B cell (primary cell): ENCODE measurements at regions not wholly inside any gene's neighbourhood (a gene's known extent, or its start where the extent isn't known, plus 50 kb on each side); places are given as distances from the start of the nearest gene placed in this dataset.

ENCODE experiments used
- ATAC-seq: fragments of 200-7000 bp; cut with Tn5 transposase; one replicate; pipeline ENCODE4 v1.10.0; 2021; ENCODE audit warnings: low read depth, mild to moderate bottlenecking, moderate number of reproducible peaks, moderate library complexity
- CTCF ChIA-PET: fragments of 350-600 bp; sonication (Branson Sonifier 250); formaldehyde crosslinking; loops from one replicate; lab custom pipeline; 2021; ENCODE audit warnings: antibody characterized with exemption, inconsistent platforms; lab: Charles Lee
- POLR2A ChIA-PET: fragments of 350-600 bp; sonication (Branson Sonifier 250); formaldehyde crosslinking; loops from one replicate; lab custom pipeline; 2021; ENCODE audit warnings: antibody characterized with exemption; lab: Charles Lee
- DNase-seq: peaks from one replicate; pipeline ENCODE4 v3.0.0; 2013
- H2AFZ ChIP-seq: 2 replicates; pipeline ENCODE4 v1.6.1; 2012; ENCODE audit warnings: mild to moderate bottlenecking, low read depth, low read length; ENCODE audit not compliant: insufficient read depth, poor library complexity, severe bottlenecking
- H3K27ac ChIP-seq, 2 donors: 1 replicate in 1 of 2; 2 replicates in 1 of 2; pipeline ENCODE4 v1.5.1; 2012 to 2013; ENCODE audit warnings: low read length in 2 of 2, mild to moderate bottlenecking in 2 of 2, moderate library complexity in 1 of 2
- H3K27me3 ChIP-seq, 4 experiments: fragments of 200-600 bp in 1 of 4; sonication (generic) in 1 of 4; replicated peaks in 1 of 4; 1 replicate in 2 of 4; 2 replicates in 2 of 4; pipeline versions ENCODE4 v1.6.1 to v1.7.0; 2013 to 2016; ENCODE audit warnings: low read length in 3 of 4, mild to moderate bottlenecking in 2 of 4, mixed read lengths in 1 of 4, moderate library complexity in 1 of 4; ENCODE audit not compliant: insufficient read depth in 4 of 4, control insufficient read depth in 3 of 4; ENCODE audit errors: control extremely low read depth in 1 of 4
- H3K36me3 ChIP-seq, 2 experiments: replicated peaks in 1 of 2; 1 replicate in 1 of 2; 2 replicates in 1 of 2; pipeline versions ENCODE4 v1.6.1 to v1.7.1; 2013; ENCODE audit warnings: low read length in 1 of 2; ENCODE audit not compliant: insufficient read depth in 2 of 2, control insufficient read depth in 1 of 2; ENCODE audit errors: control extremely low read depth in 1 of 2, extremely low read depth in 1 of 2
- H3K4me1 ChIP-seq, 2 donors: fragments of 200-600 bp in 1 of 2; sonication (generic) in 1 of 2; 1 replicate in 1 of 2; 2 replicates in 1 of 2; pipeline versions ENCODE4 v1.5.1 to v1.6.1; 2013 to 2017; ENCODE audit warnings: low read length in 2 of 2; ENCODE audit not compliant: control insufficient read depth in 2 of 2, insufficient read depth in 2 of 2
- H3K4me2 ChIP-seq: replicated peaks from 2 replicates; pipeline ENCODE3; 2012; ENCODE audit warnings: mild to moderate bottlenecking, low read depth, low read length; ENCODE audit not compliant: poor library complexity, severe bottlenecking
- H3K4me3 ChIP-seq, 5 experiments: fragments of 200-600 bp in 1 of 5; sonication (generic) in 1 of 5; 1 replicate in 3 of 5; 2 replicates in 2 of 5; pipeline versions ENCODE4 v1.5.1 to v1.7.0; 2011 to 2016; ENCODE audit warnings: low read length in 4 of 5, mild to moderate bottlenecking in 4 of 5, low read depth in 2 of 5, control low read depth in 1 of 5, moderate library complexity in 1 of 5; ENCODE audit not compliant: insufficient read depth in 1 of 5; ENCODE audit errors: control extremely low read depth in 1 of 5, extremely low read depth in 1 of 5
- H3K79me2 ChIP-seq: fragments of 200-600 bp; sonication (generic); one replicate; pipeline ENCODE4 v1.6.0; 2016; ENCODE audit warnings: low read length; ENCODE audit not compliant: control insufficient read depth, insufficient read depth
- H3K9ac ChIP-seq: fragments of 200-600 bp; sonication (generic); 2 replicates; pipeline ENCODE4 v1.6.1; 2017; ENCODE audit warnings: mild to moderate bottlenecking, low read length, moderate library complexity
- H3K9me3 ChIP-seq, 3 donors: one replicate each; pipeline versions ENCODE4 v1.6.1 to v1.7.1; 2013; ENCODE audit warnings: low read length in 2 of 3; ENCODE audit not compliant: control insufficient read depth in 2 of 3, insufficient read depth in 1 of 3; ENCODE audit errors: control extremely low read depth in 1 of 3
- H4K20me1 ChIP-seq: 2 replicates; pipeline ENCODE4 v1.6.0; 2012; ENCODE audit warnings: mild to moderate bottlenecking, low read length; ENCODE audit not compliant: insufficient read depth, control insufficient read depth, poor library complexity, severe bottlenecking
- H3K27ac Mint-ChIP-seq: one replicate; pipeline ENCODE4 v1.8.0; 2021; ENCODE audit warnings: mixed read lengths
- H3K27me3 Mint-ChIP-seq: one replicate; pipeline ENCODE4 v1.8.0; 2021; ENCODE audit warnings: mixed read lengths
- H3K4me1 Mint-ChIP-seq: one replicate; pipeline ENCODE4 v1.8.0; 2021; ENCODE audit warnings: mixed read lengths
- H3K4me3 Mint-ChIP-seq: one replicate; pipeline ENCODE4 v1.8.0; 2021; ENCODE audit warnings: mixed read lengths
- H3K9me3 Mint-ChIP-seq: one replicate; pipeline ENCODE4 v1.8.0; 2022; ENCODE audit warnings: mixed read lengths; ENCODE audit not compliant: insufficient read depth
- CTCF ChIP-seq: fragments of 200-600 bp; IDR thresholded peaks from one replicate; pipeline ENCODE4 v1.8.0; 2022; ENCODE audit warnings: antibody characterized with exemption, mild to moderate bottlenecking
- EZH2 ChIP-seq: IDR thresholded peaks from 2 replicates; pipeline ENCODE4 v1.6.1; 2012; ENCODE audit warnings: borderline replicate concordance, low read depth, mild to moderate bottlenecking, moderate library complexity, low read length; ENCODE audit not compliant: insufficient read depth, poor library complexity, severe bottlenecking
- WGBS: methylation state at CpG from one replicate; pipeline ENCODE4 v1.1.5; 2013; ENCODE audit warnings: missing lambda C conversion rate; ENCODE audit not compliant: insufficient coverage; 5-methylcytosine and 5-hydroxymethylcytosine counted together
- intact Hi-C: fragments of 100-400 bp; cut with micrococcal nuclease; formaldehyde crosslinking; loops from one replicate; pipeline ENCODE4 v1.10.0; 2022

DNA sequence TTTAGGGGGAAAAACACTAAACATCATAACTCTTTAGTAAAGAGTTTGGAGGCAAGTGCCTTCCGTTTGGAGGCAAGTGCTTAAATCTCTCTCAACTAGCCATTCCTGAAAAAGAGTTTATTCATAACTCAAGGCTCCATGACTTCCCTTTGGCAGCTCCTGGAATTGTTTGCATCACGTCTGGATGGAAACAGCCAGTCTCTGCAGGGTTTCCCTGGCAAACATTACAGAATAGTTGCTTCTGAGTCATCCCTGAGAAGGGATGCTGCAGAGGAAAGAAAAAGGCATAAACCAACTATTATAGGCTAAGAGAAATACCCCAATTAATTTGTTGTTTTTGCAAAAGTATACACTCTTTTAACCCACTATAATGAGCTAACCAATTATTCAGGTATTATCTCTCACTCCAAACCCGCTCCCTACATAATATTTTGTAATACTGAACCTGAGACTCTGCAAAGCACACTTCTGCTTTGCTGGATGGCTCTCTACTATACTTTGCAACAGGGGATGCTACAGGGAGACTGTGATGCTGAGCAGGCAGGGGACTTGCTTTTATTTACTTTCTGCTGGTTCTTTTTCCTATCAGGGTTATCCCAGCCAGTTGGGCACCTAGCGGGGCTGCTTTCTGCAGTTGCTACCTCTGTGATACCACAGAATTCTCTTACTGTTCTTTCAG, 497.7 kb downstream of the FUT8 start:
- Mint-ChIP-seq H3K27ac (no peak overlapping the region), H3K4me3 (no peak overlapping the region), H3K9me3 (no peaks in the 10 kb centered on the region), H3K4me1 (peaks cover 9% of the 10 kb centered on the region), H3K27me3 (peaks cover 12% of the 10 kb centered on the region)
- 100% methylated on average over 2 of the region's 4 CpGs for WGBS
- ChIA-PET CTCF (no interaction called here), POLR2A (no interaction called here)
- no peaks in the 10 kb centered on the region for H3K27me3 ChIP-seq
- H3K9ac ChIP-seq = no peak overlapping the region
- H3K27ac ChIP-seq = no peak overlapping the region
- no peak overlapping the region for H3K4me3 ChIP-seq
- no peaks in the 10 kb centered on the region for H3K36me3 ChIP-seq
- peaks cover 6 to 7% of the 10 kb centered on the region in 2 donors for H3K4me1 ChIP-seq
- H3K4me2 ChIP-seq = no peak overlapping the region
- no peak for ATAC-seq
- no peaks in the 10 kb centered on the region for H3K79me2 ChIP-seq
- DNase-seq = no peak
- no peaks in the 10 kb centered on the region for H4K20me1 ChIP-seq
- H3K9me3 ChIP-seq = no peaks in the 10 kb centered on the region
- intact Hi-C loops = no loop called here
- no peak for TF ChIP-seq CTCF
- no peak for TF ChIP-seq EZH2
- no peak overlapping the region for H2AFZ ChIP-seq

DNA sequence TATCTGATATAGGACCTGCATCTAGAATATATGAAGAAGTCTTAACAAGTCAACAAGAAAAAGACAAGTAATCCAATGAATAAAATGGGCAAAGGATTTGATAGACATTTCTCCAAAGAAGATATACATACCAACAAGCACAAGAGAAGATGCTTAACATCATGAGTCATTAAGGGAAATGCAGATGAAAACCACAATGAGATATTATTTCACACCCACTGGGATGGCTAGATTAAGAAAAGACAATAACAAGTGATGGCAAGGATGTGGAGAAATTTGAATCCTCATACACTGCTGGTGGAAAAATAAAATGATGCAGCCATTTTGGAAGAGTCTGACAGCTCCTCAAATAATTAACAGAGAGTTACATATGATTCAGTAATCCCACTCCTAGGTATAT, 502.6 kb downstream of the FUT8 start:
- intact Hi-C loops = no loop called here
- no peak for TF ChIP-seq CTCF
- no peak for TF ChIP-seq EZH2
- ATAC-seq (no peak), DNase-seq (no peak)
- Mint-ChIP-seq H3K9me3 (no peaks in the 10 kb centered on the region), H3K4me3 (no peak overlapping the region), H3K27ac (no peak overlapping the region), H3K27me3 (peaks cover 8% of the 10 kb centered on the region), H3K4me1 (no peaks in the 10 kb centered on the region)
- Histone ChIP-seq H3K9me3 (no peaks in the 10 kb centered on the region), H3K4me1 (no peaks in the 10 kb centered on the region), H3K36me3 (no peaks in the 10 kb centered on the region), H2AFZ (no peak overlapping the region), H3K4me2 (no peak overlapping the region), H3K79me2 (no peaks in the 10 kb centered on the region), H3K27ac (no peak overlapping the region), H3K9ac (no peak overlapping the region), H3K4me3 (no peak overlapping the region), H4K20me1 (no peaks in the 10 kb centered on the region), H3K27me3 (no peaks in the 10 kb centered on the region)
- ChIA-PET POLR2A (no interaction called here), CTCF (no interaction called here)
